Gastroesophageal sphincter (tissue), 4 donors: ENCODE measurements at regions not wholly inside any gene's neighbourhood (a gene's known extent, or its start where the extent isn't known, plus 50 kb on each side); places are given as distances from the start of the nearest gene placed in this dataset.

ENCODE experiments used
- ATAC-seq: fragments of 150-250 bp; one replicate; pipeline ENCODE4 v1.9.1; 2016; ENCODE audit warnings: mild to moderate bottlenecking, moderate library complexity
- H3K27ac ChIP-seq, 4 donors: fragments of 200-600 bp; sonication (generic) in 3 of 4; 1 replicate in 3 of 4; 2 replicates in 1 of 4; pipeline ENCODE4 v1.5.1; 2016 to 2019
- H3K27me3 ChIP-seq: fragments of 200-600 bp; sonication (generic); one replicate; pipeline ENCODE4 v1.5.1; 2019
- H3K36me3 ChIP-seq, 2 donors: fragments of 200-600 bp; sonication (generic); one replicate each; pipeline ENCODE4 v1.5.1; 2019; ENCODE audit warnings: control low read depth in 1 of 2
- H3K4me1 ChIP-seq, 3 donors: fragments of 200-600 bp; sonication (generic); 1 replicate in 2 of 3; 2 replicates in 1 of 3; pipeline ENCODE4 v1.5.1; 2016 to 2019; ENCODE audit warnings: control low read depth in 2 of 3
- H3K4me3 ChIP-seq, 2 donors: fragments of 200-600 bp; sonication (generic); one replicate each; pipeline ENCODE4 v1.5.1; 2019; ENCODE audit warnings: mild to moderate bottlenecking in 1 of 2, moderate library complexity in 1 of 2
- H3K9me3 ChIP-seq, 3 donors: fragments of 200-600 bp; sonication (generic); one replicate each; pipeline ENCODE4 v1.5.1; 2017 to 2019; ENCODE audit warnings: control low read depth in 2 of 3
- EP300 ChIP-seq: sonication (generic); formaldehyde crosslinking; IDR thresholded peaks from one replicate; pipeline ENCODE4 v1.6.1; 2017; ENCODE audit warnings: antibody characterized with exemption, mild to moderate bottlenecking
- POLR2A ChIP-seq, 2 donors: fragments of 450-650 bp; IDR thresholded peaks; one replicate each; pipeline ENCODE4 v1.6.1; 2017; ENCODE audit warnings: antibody characterized with exemption in 2 of 2, mild to moderate bottlenecking in 2 of 2, moderate library complexity in 1 of 2
- POLR2AphosphoS5 ChIP-seq: sonication (generic); formaldehyde crosslinking; IDR thresholded peaks from one replicate; pipeline ENCODE4 v1.6.1; 2017; ENCODE audit warnings: antibody characterized with exemption
- WGBS, 2 donors: methylation state at CpG; one replicate each; pipeline ENCODE4 v1.1.5; 2018; ENCODE audit warnings: low coverage in 1 of 2; 5-methylcytosine and 5-hydroxymethylcytosine counted together
- TF ChIP-seq, protein P1 (sequence below), 4 experiments: fragments of 200-600 bp in 2 of 4; fragments of 450-650 bp in 2 of 4; sonication (generic) in 1 of 4; IDR thresholded peaks; one replicate each; pipeline ENCODE4 v1.5.1; 2017 to 2019; ENCODE audit warnings: antibody characterized with exemption in 4 of 4, mild to moderate bottlenecking in 2 of 4, moderate library complexity in 2 of 4

DNA sequence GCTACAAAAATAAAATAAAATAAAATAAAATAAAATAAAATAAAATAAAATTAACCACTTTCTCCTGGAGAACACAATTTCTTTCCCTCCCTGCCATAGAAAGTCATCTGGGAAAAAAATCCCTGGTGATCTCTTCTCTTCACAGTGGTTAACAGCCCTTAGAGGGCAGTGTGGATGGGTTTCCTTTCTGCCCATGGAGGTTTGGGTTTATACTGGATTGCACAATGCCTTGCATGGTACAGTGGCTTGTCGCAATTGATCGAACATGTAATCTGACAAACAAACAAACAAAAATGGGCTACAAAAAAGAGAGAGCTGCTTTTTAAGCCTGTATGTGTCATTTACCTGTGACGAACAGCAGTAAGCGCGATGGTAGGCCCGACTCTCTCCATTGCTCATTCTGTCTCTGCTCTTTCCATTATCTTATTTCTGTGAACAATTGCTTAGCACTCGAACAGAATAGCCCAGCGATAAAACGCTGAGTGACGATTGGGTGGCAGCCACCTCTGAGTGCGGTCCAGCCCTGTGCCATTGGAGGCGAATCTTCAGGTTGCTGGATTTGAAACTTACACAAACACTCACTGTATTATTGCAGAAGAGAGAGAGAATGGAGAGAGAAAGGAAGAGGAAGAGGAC lies 166.1 kb downstream of the CD83 start:
- H3K4me1 ChIP-seq, result peaks cover 0 to 10% (median 0%) of the 10 kb centered on the region in 3 donors
- no peak for ATAC-seq
- TF ChIP-seq POLR2A (IDR thresholded peaks at IDR 0.05) (no peak), EP300 (no peak), POLR2AphosphoS5 (no peak)
- TF ChIP-seq, protein P1, sequence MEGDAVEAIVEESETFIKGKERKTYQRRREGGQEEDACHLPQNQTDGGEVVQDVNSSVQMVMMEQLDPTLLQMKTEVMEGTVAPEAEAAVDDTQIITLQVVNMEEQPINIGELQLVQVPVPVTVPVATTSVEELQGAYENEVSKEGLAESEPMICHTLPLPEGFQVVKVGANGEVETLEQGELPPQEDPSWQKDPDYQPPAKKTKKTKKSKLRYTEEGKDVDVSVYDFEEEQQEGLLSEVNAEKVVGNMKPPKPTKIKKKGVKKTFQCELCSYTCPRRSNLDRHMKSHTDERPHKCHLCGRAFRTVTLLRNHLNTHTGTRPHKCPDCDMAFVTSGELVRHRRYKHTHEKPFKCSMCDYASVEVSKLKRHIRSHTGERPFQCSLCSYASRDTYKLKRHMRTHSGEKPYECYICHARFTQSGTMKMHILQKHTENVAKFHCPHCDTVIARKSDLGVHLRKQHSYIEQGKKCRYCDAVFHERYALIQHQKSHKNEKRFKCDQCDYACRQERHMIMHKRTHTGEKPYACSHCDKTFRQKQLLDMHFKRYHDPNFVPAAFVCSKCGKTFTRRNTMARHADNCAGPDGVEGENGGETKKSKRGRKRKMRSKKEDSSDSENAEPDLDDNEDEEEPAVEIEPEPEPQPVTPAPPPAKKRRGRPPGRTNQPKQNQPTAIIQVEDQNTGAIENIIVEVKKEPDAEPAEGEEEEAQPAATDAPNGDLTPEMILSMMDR (IDR thresholded peaks at IDR 0.05), result no peak
- H3K36me3 ChIP-seq, result no peaks in the 10 kb centered on the region
- no peaks in the 10 kb centered on the region for H3K27me3 ChIP-seq
- no peak overlapping the region for H3K27ac ChIP-seq
- H3K4me3 ChIP-seq, result no peak overlapping the region
- 89 to 91% methylated on average over 6 to 12 of the region's 12 CpGs for WGBS, 2 donors
- H3K9me3 ChIP-seq, result peaks cover 0 to 12% (median 0%) of the 10 kb centered on the region in 3 donors

DNA sequence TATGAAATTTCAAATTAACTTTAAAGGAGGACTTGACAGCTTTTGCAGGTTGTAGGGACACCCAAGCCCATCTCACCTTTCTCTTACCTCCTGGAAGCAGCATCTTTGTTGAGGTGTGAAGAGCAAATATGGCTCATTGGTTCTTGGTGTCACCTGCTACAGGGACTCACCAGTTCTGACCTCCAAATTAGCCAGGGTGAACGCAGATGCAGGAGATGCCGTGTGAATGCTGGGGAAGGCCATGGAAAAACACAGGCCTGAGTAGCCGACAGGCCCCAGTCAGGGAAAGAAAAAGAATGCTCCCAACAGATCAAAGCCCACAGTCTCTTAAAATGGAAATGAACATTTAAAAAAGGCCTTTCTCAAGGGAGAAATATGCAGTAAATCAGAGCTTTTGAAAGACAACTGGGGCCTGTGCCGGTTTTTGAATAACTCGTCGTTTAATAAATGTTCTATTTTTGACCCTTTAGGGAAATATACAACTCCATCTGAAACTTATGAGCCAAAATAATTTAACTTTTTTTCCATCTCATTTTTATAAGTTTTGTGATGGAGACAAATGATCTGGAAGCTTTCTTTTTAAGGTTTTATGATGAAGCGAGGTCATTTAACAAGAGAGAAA lies 167.5 kb downstream of the CD83 start:
- 71 to 77% methylated on average over 6 to 7 of the region's 7 CpGs for WGBS, 2 donors
- H3K36me3 ChIP-seq, result no peaks in the 10 kb centered on the region
- peak overlapping the region in 1 of 4 donors; percentile 6 for H3K27ac ChIP-seq
- peaks cover 0 to 8% (median 0%) of the 10 kb centered on the region in 3 donors for H3K9me3 ChIP-seq
- no peak overlapping the region for H3K4me3 ChIP-seq
- no peaks in the 10 kb centered on the region for H3K27me3 ChIP-seq
- ATAC-seq, result no peak
- no peak for TF ChIP-seq POLR2AphosphoS5
- TF ChIP-seq EP300, result no peak
- no peak for TF ChIP-seq POLR2A (IDR thresholded peaks at IDR 0.05)
- TF ChIP-seq, protein P1 (IDR thresholded peaks at IDR 0.05), result no peak
- H3K4me1 ChIP-seq, result peaks cover 0 to 10% (median 0%) of the 10 kb centered on the region in 3 donors

DNA sequence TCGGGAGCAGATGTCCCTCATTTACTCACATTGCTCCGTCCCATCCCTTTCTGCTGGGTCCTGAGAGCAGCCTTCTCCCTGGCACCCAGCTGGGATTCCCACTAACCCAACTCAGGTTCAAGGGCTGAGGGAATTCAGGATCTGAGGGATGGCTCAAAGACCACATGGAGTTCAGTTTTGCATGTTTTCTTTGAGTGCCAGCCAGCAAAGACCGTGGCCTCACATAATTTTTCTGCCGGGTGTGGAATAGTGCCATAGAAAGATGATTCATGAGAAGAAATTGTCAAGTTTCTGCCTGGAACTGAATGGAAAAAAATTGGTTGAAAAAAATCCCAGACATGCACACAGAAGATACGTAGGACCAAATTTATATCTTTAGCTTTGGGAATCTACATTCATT lies 168.6 kb downstream of the CD83 start:
- H3K4me1 ChIP-seq, result peaks cover 0 to 10% (median 0%) of the 10 kb centered on the region in 3 donors
- 15 to 20% methylated on average over 3 to 4 of the region's 5 CpGs for WGBS, 2 donors
- H3K4me3 ChIP-seq, result no peak overlapping the region
- H3K36me3 ChIP-seq, result no peaks in the 10 kb centered on the region
- no peak for ATAC-seq
- no peak overlapping the region for H3K27ac ChIP-seq
- TF ChIP-seq POLR2AphosphoS5 (no peak), EP300 (no peak), POLR2A (IDR thresholded peaks at IDR 0.05) (no peak)
- TF ChIP-seq, protein P1 (IDR thresholded peaks at IDR 0.05), result no peak
- H3K9me3 ChIP-seq, result no peaks in the 10 kb centered on the region
- no peaks in the 10 kb centered on the region for H3K27me3 ChIP-seq

DNA sequence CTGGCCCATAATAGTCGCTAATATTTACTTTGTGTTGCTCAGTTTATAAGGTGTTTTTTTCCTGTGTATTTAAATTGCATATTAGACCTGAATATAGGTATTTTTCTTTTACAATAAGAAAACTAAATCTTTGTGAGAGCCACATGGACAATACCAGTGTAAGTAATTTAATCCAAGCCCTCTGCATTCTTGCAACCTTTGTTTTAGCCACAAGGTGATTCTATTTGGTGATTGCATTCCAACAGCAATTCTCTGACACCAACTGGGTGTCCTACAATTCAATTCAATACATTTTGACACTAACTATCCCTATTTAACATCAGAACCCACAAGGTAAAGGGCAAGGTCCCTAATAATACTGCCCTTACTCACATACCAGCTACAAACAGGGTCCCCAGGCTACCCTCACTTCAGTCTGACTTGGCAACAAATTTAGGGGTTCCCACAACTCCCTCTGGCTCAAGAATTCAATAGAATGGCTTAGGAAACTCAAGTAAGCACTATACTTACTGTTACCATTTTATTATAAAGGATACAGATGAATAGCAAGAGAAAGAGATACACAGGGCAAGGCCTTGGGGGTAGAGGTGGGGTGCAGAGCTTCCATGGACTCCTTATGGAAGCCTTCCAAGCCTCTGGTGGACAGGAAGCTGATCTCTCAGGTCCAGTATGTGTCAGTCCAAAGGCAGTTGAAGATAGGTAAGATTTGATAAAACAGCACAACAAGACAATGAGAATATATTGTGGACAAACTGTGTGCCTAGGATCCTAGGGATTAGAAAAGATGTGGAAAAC lies 169.3 kb downstream of the CD83 start:
- TF ChIP-seq, protein P1 (IDR thresholded peaks at IDR 0.05), result no peak
- no peak for TF ChIP-seq POLR2A (IDR thresholded peaks at IDR 0.05)
- no peak for ATAC-seq
- no peak overlapping the region for H3K27ac ChIP-seq
- no peak overlapping the region for H3K4me3 ChIP-seq
- H3K4me1 ChIP-seq, result peaks cover 0 to 10% (median 0%) of the 10 kb centered on the region in 3 donors
- no peaks in the 10 kb centered on the region for H3K27me3 ChIP-seq
- no peaks in the 10 kb centered on the region for H3K9me3 ChIP-seq
- WGBS, 2 donors, result 50 to 60% methylated on average over 1 of the region's 1 CpG
- H3K36me3 ChIP-seq, result no peaks in the 10 kb centered on the region
